PFSK-1 (cell line): ENCODE measurements at regions not wholly inside any gene's neighbourhood (a gene's known extent, or its start where the extent isn't known, plus 50 kb on each side); places are given as distances from the start of the nearest gene placed in this dataset.

Source experiments
- POLR2AphosphoS5 ChIP-seq: IDR thresholded peaks from 2 replicates; pipeline ENCODE4 v1.6.1; 2012; ENCODE audit warnings: low read depth, mild to moderate bottlenecking, control low read depth, low read length, moderate library complexity
- REST ChIP-seq, 2 experiments: IDR thresholded peaks; 2 replicates each; pipeline versions ENCODE4 v1.6.1 to v1.8.0; 2011 to 2012; ENCODE audit warnings: low read depth in 2 of 2, low read length in 2 of 2, control low read depth in 1 of 2, inconsistent platforms in 1 of 2, mild to moderate bottlenecking in 1 of 2, moderate library complexity in 1 of 2; ENCODE audit not compliant: insufficient read depth in 1 of 2
- TAF1 ChIP-seq: IDR thresholded peaks from 2 replicates; pipeline ENCODE4 v1.6.1; 2012; ENCODE audit warnings: low read length, control low read depth, borderline replicate concordance; ENCODE audit not compliant: insufficient read depth

GRCh38 chr4:4721636-4722035 lies 137.8 kb upstream of the MSX1 start:
- TF ChIP-seq REST (IDR thresholded peaks at IDR 0.05; ENCODE audit: insufficient read depth in 1 of 2, low read depth in 2 of 2, low read length in 2 of 2), result no peak
- TF ChIP-seq POLR2AphosphoS5, result no peak
- no peak for TF ChIP-seq TAF1
